GM18870 (cell line): ENCODE measurements at regions not wholly inside any gene's neighbourhood (a gene's known extent, or its start where the extent isn't known, plus 50 kb on each side); places are given as distances from the start of the nearest gene placed in this dataset.
"Not testable (repeated sequence)": the region's sequence is repeated elsewhere in the genome, so short reads cannot be mapped to it uniquely, and the experiment has no call there.

Experiments used
- ATAC-seq: cut with Tn5 transposase; IDR thresholded peaks from one replicate; pipeline ENCODE4 v1.9.1; 2021; ENCODE audit warnings: moderate library complexity; ENCODE audit not compliant: unreplicated experiment

GRCh38 chr9:26669701-26670670, 222.6 kb downstream of the CAAP1 start:
- no peak for ATAC-seq

GRCh38 chr9:26667882-26668281, 224.7 kb downstream of the CAAP1 start:
- no peak for ATAC-seq

GRCh38 chr9:26665666-26666065, 226.9 kb downstream of the CAAP1 start:
- ATAC-seq = no peak

GRCh38 chr9:26664087-26664773, 228.4 kb downstream of the CAAP1 start:
- not testable (repeated sequence) for ATAC-seq

GRCh38 chr9:26662476-26662875, 230.1 kb downstream of the CAAP1 start:
- ATAC-seq = no peak

- ATAC-seq = no peak
Observed at GRCh38 chr9:26658476-26658875, 234.1 kb downstream of the CAAP1 start.

- no peak for ATAC-seq
Observed at GRCh38 chr9:26657958-26658357, 234.6 kb downstream of the CAAP1 start.

GRCh38 chr9:26656003-26656870, 236.4 kb downstream of the CAAP1 start:
- peak; percentile 46 for ATAC-seq

- ATAC-seq = no peak
Observed at GRCh38 chr9:26655166-26655565, 237.4 kb downstream of the CAAP1 start.

- ATAC-seq = no peak
Observed at GRCh38 chr9:26650325-26650724, 242.3 kb downstream of the CAAP1 start.

- no peak for ATAC-seq
Observed at GRCh38 chr9:26643826-26644225, 248.8 kb downstream of the CAAP1 start.

GRCh38 chr9:26639761-26640160, 252.8 kb downstream of the CAAP1 start:
- ATAC-seq = no peak

GRCh38 chr9:26637101-26637500, 255.5 kb downstream of the CAAP1 start:
- ATAC-seq = no peak

GRCh38 chr9:26613851-26614350, 278.7 kb downstream of the CAAP1 start:
- not testable (repeated sequence) for ATAC-seq

- no peak for ATAC-seq
Observed at GRCh38 chr9:26612211-26612610, 280.4 kb downstream of the CAAP1 start.

- no peak for ATAC-seq
Observed at GRCh38 chr9:26606756-26607155, 285.8 kb downstream of the CAAP1 start.

- ATAC-seq = no peak
Observed at GRCh38 chr9:26605367-26605766, 287.2 kb downstream of the CAAP1 start.

GRCh38 chr9:26604076-26604662, 288.4 kb downstream of the CAAP1 start:
- ATAC-seq = no peak

GRCh38 chr9:26603617-26604016, 289.0 kb downstream of the CAAP1 start:
- no peak for ATAC-seq

GRCh38 chr9:26597542-26598149, 295.0 kb downstream of the CAAP1 start:
- ATAC-seq = no peak
